Loucy (cell line): ENCODE measurements at regions not wholly inside any gene's neighbourhood (a gene's known extent, or its start where the extent isn't known, plus 50 kb on each side); places are given as distances from the start of the nearest gene placed in this dataset.

Experiments used
- H2AFZ ChIP-seq: fragments of 200-600 bp; sonication (generic); 2 replicates; pipeline ENCODE4 v1.6.0; 2016; ENCODE audit warnings: antibody characterized with exemption, mild to moderate bottlenecking, low read length, moderate library complexity
- H3F3A ChIP-seq: fragments of 200-600 bp; 2 replicates; pipeline ENCODE4 v1.6.0; 2016; ENCODE audit warnings: antibody characterized with exemption, low read depth, mild to moderate bottlenecking
- H3K27me3 ChIP-seq: fragments of 200-600 bp; sonication (generic); 2 replicates; pipeline ENCODE4 v1.6.1; 2014; ENCODE audit warnings: low read length, mild to moderate bottlenecking; ENCODE audit not compliant: insufficient read depth, poor library complexity, severe bottlenecking
- H3K36me3 ChIP-seq: fragments of 200-600 bp; sonication (generic); 2 replicates; pipeline ENCODE4 v1.6.1; 2016; ENCODE audit warnings: low read length; ENCODE audit not compliant: insufficient read depth
- H3K4me1 ChIP-seq: fragments of 200-600 bp; sonication (generic); 2 replicates; pipeline ENCODE4 v1.5.1; 2014; ENCODE audit warnings: low read length, mild to moderate bottlenecking; ENCODE audit not compliant: insufficient read depth, poor library complexity, severe bottlenecking
- H3K4me2 ChIP-seq: fragments of 200-600 bp; sonication (generic); 2 replicates; pipeline ENCODE4 v1.6.0; 2014; ENCODE audit warnings: antibody characterized with exemption, low read length, low read depth, mild to moderate bottlenecking; ENCODE audit not compliant: poor library complexity, severe bottlenecking
- H3K4me3 ChIP-seq: fragments of 200-600 bp; sonication (generic); 2 replicates; pipeline ENCODE4 v1.5.1; 2014; ENCODE audit warnings: low read length, mild to moderate bottlenecking, mixed read lengths; ENCODE audit not compliant: poor library complexity, severe bottlenecking
- H3K79me2 ChIP-seq: fragments of 200-600 bp; sonication (generic); 2 replicates; pipeline ENCODE4 v1.6.1; 2014; ENCODE audit warnings: low read length; ENCODE audit not compliant: insufficient read depth
- H3K9ac ChIP-seq: fragments of 200-600 bp; sonication (generic); 2 replicates; pipeline ENCODE4 v1.6.0; 2014; ENCODE audit warnings: mild to moderate bottlenecking, low read depth, low read length, moderate library complexity; ENCODE audit not compliant: poor library complexity, severe bottlenecking
- H3K9me2 ChIP-seq: fragments of 200-600 bp; sonication (generic); replicated peaks from 2 replicates; pipeline ENCODE4 v1.6.1; 2016; ENCODE audit warnings: low read depth, low read length, mixed read lengths
- H3K9me3 ChIP-seq: fragments of 200-600 bp; sonication (generic); 2 replicates; pipeline ENCODE4 v1.6.1; 2014; ENCODE audit warnings: mild to moderate bottlenecking, antibody characterized with exemption, low read length, low read depth; ENCODE audit not compliant: insufficient read depth
- H4K20me1 ChIP-seq: fragments of 200-600 bp; sonication (generic); 2 replicates; pipeline ENCODE4 v1.6.0; 2014; ENCODE audit warnings: antibody characterized with exemption, low read length, mild to moderate bottlenecking; ENCODE audit not compliant: insufficient read depth, poor library complexity, severe bottlenecking
- CTCF ChIP-seq: fragments of 200-600 bp; sonication (generic); conservative IDR thresholded peaks from 2 replicates; pipeline ENCODE4 v1.5.1; 2014; ENCODE audit warnings: mild to moderate bottlenecking, antibody characterized with exemption, low read length
- EZH2phosphoT487 ChIP-seq: fragments of 200-600 bp; IDR thresholded peaks from 2 replicates; pipeline ENCODE4 v1.6.1; 2018; ENCODE audit warnings: antibody characterized with exemption, mild to moderate bottlenecking, moderate library complexity, borderline replicate concordance

GRCh38 chr13:79792716-79793115 lies 311.8 kb downstream of the NDFIP2 start:
- H4K20me1 ChIP-seq = no peaks in the 10 kb centered on the region
- H3K4me1 ChIP-seq = no peaks in the 10 kb centered on the region
- H3K79me2 ChIP-seq = no peaks in the 10 kb centered on the region
- no peaks in the 10 kb centered on the region for H3K36me3 ChIP-seq
- no peaks in the 10 kb centered on the region for H3F3A ChIP-seq
- H2AFZ ChIP-seq = no peak overlapping the region
- no peak overlapping the region for H3K4me2 ChIP-seq
- TF ChIP-seq CTCF (no peak), EZH2phosphoT487 (no peak)
- no peak overlapping the region for H3K4me3 ChIP-seq
- H3K27me3 ChIP-seq = no peaks in the 10 kb centered on the region
- H3K9ac ChIP-seq = no peak overlapping the region
- no peaks in the 10 kb centered on the region for H3K9me3 ChIP-seq
- no peaks in the 10 kb centered on the region for H3K9me2 ChIP-seq

GRCh38 chr13:79791471-79792042 lies 310.6 kb downstream of the NDFIP2 start:
- Histone ChIP-seq H3K36me3 (no peaks in the 10 kb centered on the region), H3K27me3 (no peaks in the 10 kb centered on the region)

GRCh38 chr13:79786176-79786575 lies 305.2 kb downstream of the NDFIP2 start:
- Histone ChIP-seq H4K20me1 (no peaks in the 10 kb centered on the region), H3K9me2 (no peaks in the 10 kb centered on the region), H2AFZ (no peak overlapping the region), H3K4me3 (no peak overlapping the region), H3K9ac (no peak overlapping the region), H3K4me2 (no peak overlapping the region), H3K79me2 (no peaks in the 10 kb centered on the region), H3K36me3 (no peaks in the 10 kb centered on the region), H3K27me3 (no peaks in the 10 kb centered on the region), H3K4me1 (peaks cover 4% of the 10 kb centered on the region), H3F3A (no peaks in the 10 kb centered on the region), H3K9me3 (no peaks in the 10 kb centered on the region)
- TF ChIP-seq CTCF (no peak), EZH2phosphoT487 (no peak)

More at GRCh38 chr13:79791471-79792042, 310.6 kb downstream of the NDFIP2 start:
- Histone ChIP-seq H3K9me2 (no peaks in the 10 kb centered on the region), H2AFZ (no peak overlapping the region), H3F3A (no peaks in the 10 kb centered on the region), H3K79me2 (no peaks in the 10 kb centered on the region), H3K4me3 (no peak overlapping the region), H4K20me1 (no peaks in the 10 kb centered on the region), H3K4me1 (no peaks in the 10 kb centered on the region), H3K9me3 (no peaks in the 10 kb centered on the region), H3K4me2 (no peak overlapping the region), H3K9ac (no peak overlapping the region)
- TF ChIP-seq EZH2phosphoT487 (no peak), CTCF (no peak)
